Endothelial cell of umbilical vein (primary cell): ENCODE measurements at regions not wholly inside any gene's neighbourhood (a gene's known extent, or its start where the extent isn't known, plus 50 kb on each side); places are given as distances from the start of the nearest gene placed in this dataset.

ENCODE experiments used
- BruUV-seq: library from RNA; stranded (reverse); fragments of 400-500 nt; replicated peaks from 2 replicates; lab custom pipeline; 2021; lab: Mats Ljungman, UMichigan
- CTCF ChIA-PET: fragments of 300-600, 350-600 bp; sonication (Branson Sonifier 250); formaldehyde crosslinking; loops from one replicate; lab custom pipeline; 2021; ENCODE audit warnings: antibody characterized with exemption, inconsistent platforms; lab: Charles Lee
- POLR2A ChIA-PET: fragments of 300-600, 350-600 bp; sonication (Branson Sonifier 250); formaldehyde crosslinking; loops from one replicate; lab custom pipeline; 2021; ENCODE audit warnings: antibody characterized with exemption, inconsistent platforms; lab: Charles Lee
- DNase-seq: peaks from one replicate; pipeline ENCODE4 v3.0.0-alpha.2; 2011; ENCODE audit warnings: low read depth, low spot score
- FAIRE-seq: peaks from 2 replicates; lab custom pipeline; 2011; peaks lifted over from hg19 to GRCh38; lab: Jason Lieb, UNC
- H2AFZ ChIP-seq: 2 replicates; pipeline ENCODE4 v1.6.0; 2012; ENCODE audit warnings: low read depth, low read length, control low read depth, inconsistent platforms
- H3K27ac ChIP-seq: 2 replicates; pipeline ENCODE4 v1.5.1; 2011; ENCODE audit warnings: low read depth, mild to moderate bottlenecking, control low read depth, low read length, moderate library complexity; ENCODE audit not compliant: insufficient read depth
- H3K27me3 ChIP-seq, 2 experiments: 2 replicates each; pipeline versions ENCODE4 v1.6.0 to v1.6.1; 2011; ENCODE audit warnings: low read length in 2 of 2, mixed read lengths in 1 of 2; ENCODE audit not compliant: control insufficient read depth in 2 of 2, insufficient read depth in 2 of 2
- H3K36me3 ChIP-seq, 2 experiments: 2 replicates in 1 of 2; 3 replicates in 1 of 2; pipeline ENCODE4 v1.5.1; 2011; ENCODE audit warnings: low read length in 2 of 2, mild to moderate bottlenecking in 1 of 2, moderate library complexity in 1 of 2; ENCODE audit not compliant: control insufficient read depth in 2 of 2, insufficient read depth in 2 of 2; ENCODE audit errors: extremely low read depth in 1 of 2
- H3K4me1 ChIP-seq: 3 replicates; pipeline ENCODE4 v1.5.1; 2011; ENCODE audit warnings: mild to moderate bottlenecking, low read length; ENCODE audit not compliant: control insufficient read depth, insufficient read depth; ENCODE audit errors: extremely low read depth
- H3K4me2 ChIP-seq: 2 replicates; pipeline ENCODE4 v1.6.1; 2011; ENCODE audit warnings: low read length, control low read depth, mixed read lengths; ENCODE audit not compliant: insufficient read depth
- H3K4me3 ChIP-seq, 3 experiments: fragments of 200-600 bp in 1 of 3; sonication (generic), shearing (Covaris generic) in 1 of 3; replicated peaks in 1 of 3; 2 replicates each; pipeline ENCODE4 v1.5.1; 2011 to 2016; ENCODE audit warnings: control low read depth in 3 of 3, low read length in 3 of 3, mild to moderate bottlenecking in 2 of 3, inconsistent platforms in 1 of 3, low read depth in 1 of 3, moderate library complexity in 1 of 3; ENCODE audit not compliant: insufficient read depth in 1 of 3
- H3K79me2 ChIP-seq: 2 replicates; pipeline ENCODE4 v1.6.0; 2012; ENCODE audit warnings: low read length, inconsistent platforms; ENCODE audit not compliant: control insufficient read depth, insufficient read depth
- H3K9ac ChIP-seq: replicated peaks from 2 replicates; pipeline ENCODE3; 2011; ENCODE audit warnings: low read length, control low read depth; ENCODE audit not compliant: insufficient read depth; ENCODE audit errors: extremely low read depth
- H3K9me1 ChIP-seq: replicated peaks from 3 replicates; pipeline ENCODE4 v1.6.0; 2011; ENCODE audit warnings: mild to moderate bottlenecking, low read length; ENCODE audit not compliant: control insufficient read depth, insufficient read depth; ENCODE audit errors: extremely low read depth
- H3K9me3 ChIP-seq: replicated peaks from 2 replicates; pipeline ENCODE4 v1.5.1; 2012; ENCODE audit warnings: low read length, inconsistent platforms; ENCODE audit not compliant: control insufficient read depth, insufficient read depth
- H4K20me1 ChIP-seq: replicated peaks from 2 replicates; pipeline ENCODE3; 2011; ENCODE audit warnings: mild to moderate bottlenecking, low read length; ENCODE audit not compliant: control insufficient read depth, insufficient read depth; ENCODE audit errors: extremely low read depth
- EZH2 ChIP-seq: IDR thresholded peaks from 2 replicates; pipeline ENCODE4 v1.6.1; 2012; ENCODE audit warnings: borderline replicate concordance, low read depth, mild to moderate bottlenecking, moderate library complexity, low read length, inconsistent platforms; ENCODE audit not compliant: severe bottlenecking
- FOS ChIP-seq: IDR thresholded peaks from 2 replicates; pipeline ENCODE4 v1.6.1; 2011; ENCODE audit warnings: mild to moderate bottlenecking, low read length, moderate library complexity, borderline replicate concordance; ENCODE audit not compliant: insufficient read depth
- GATA2 ChIP-seq: IDR thresholded peaks from 2 replicates; pipeline ENCODE4 v1.7.0; 2011; ENCODE audit warnings: low read depth, mild to moderate bottlenecking, moderate library complexity, mixed read lengths, low read length; ENCODE audit not compliant: insufficient read length, insufficient read depth
- JUN ChIP-seq: IDR thresholded peaks from 2 replicates; pipeline ENCODE4 v1.6.1; 2011; ENCODE audit warnings: borderline replicate concordance, low read depth; ENCODE audit not compliant: insufficient read length, insufficient read depth
- MYC ChIP-seq: IDR thresholded peaks from one replicate; pipeline ENCODE4 v1.6.1; 2011; ENCODE audit warnings: mild to moderate bottlenecking, low read depth, low read length
- POLR2A ChIP-seq: IDR thresholded peaks from 2 replicates; pipeline ENCODE4 v1.6.1; 2012; ENCODE audit warnings: low read depth, mild to moderate bottlenecking, control low read depth, low read length
- POLR2AphosphoS5 ChIP-seq: IDR thresholded peaks from 2 replicates; pipeline ENCODE4 v1.6.1; 2012; ENCODE audit warnings: low read depth, mild to moderate bottlenecking, control low read depth, low read length, moderate library complexity; ENCODE audit not compliant: insufficient read depth
- dilution Hi-C: fragments of 300-500 bp; cut with MboI; formaldehyde crosslinking; loops from one replicate; pipeline ENCODE4 v1.15.0; 2019; ENCODE audit warnings: low sequenced_read_pairs; ENCODE audit not compliant: extremely low pct_ligation_motif_present
- intact Hi-C: fragments of 100-400 bp; cut with micrococcal nuclease; formaldehyde crosslinking; loops from one replicate; pipeline ENCODE4 v1.10.0; 2022
- TF ChIP-seq, protein P1 (sequence below): IDR thresholded peaks from 2 replicates; pipeline ENCODE4 v1.6.1; 2011; ENCODE audit not compliant: insufficient read depth, insufficient read length
- TF ChIP-seq, protein P2 (sequence below), 2 donors: IDR thresholded peaks; 1 replicate in 1 of 2; 2 replicates in 1 of 2; pipeline ENCODE4 v1.5.1; 2011; ENCODE audit warnings: low read length in 2 of 2, mild to moderate bottlenecking in 2 of 2, moderate library complexity in 2 of 2, control low read depth in 1 of 2, inconsistent platforms in 1 of 2, low read depth in 1 of 2; ENCODE audit not compliant: insufficient read depth in 1 of 2; ENCODE audit errors: extremely low read depth in 1 of 2

DNA sequence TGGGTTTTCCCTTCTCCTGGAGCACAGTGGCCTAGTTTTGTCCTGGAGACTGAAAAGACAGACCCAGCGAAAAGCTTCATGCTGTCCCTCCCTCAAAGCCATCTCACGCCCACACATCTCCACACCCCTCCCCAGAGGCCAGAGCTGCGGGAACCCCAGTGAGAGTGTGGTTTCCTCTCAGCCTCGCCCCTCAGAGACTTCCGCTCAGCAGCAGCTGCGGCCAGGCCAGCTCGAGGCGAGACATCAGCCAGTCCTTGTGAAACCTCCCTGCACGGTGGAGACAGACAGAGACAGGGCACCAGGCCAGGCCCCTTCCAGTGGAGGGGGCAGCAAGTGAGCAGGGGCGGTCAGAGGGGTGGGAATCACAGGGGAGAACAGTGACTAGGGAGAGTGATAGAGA, 77.0 kb upstream of the TNRC6C start:
- CTCF ChIA-PET = no interaction called here
- H3K9me3 ChIP-seq = no peaks in the 10 kb centered on the region
- POLR2A ChIA-PET = no interaction called here
- H2AFZ ChIP-seq = no peak overlapping the region
- no peak overlapping the region for H3K9ac ChIP-seq
- TF ChIP-seq, protein P1, sequence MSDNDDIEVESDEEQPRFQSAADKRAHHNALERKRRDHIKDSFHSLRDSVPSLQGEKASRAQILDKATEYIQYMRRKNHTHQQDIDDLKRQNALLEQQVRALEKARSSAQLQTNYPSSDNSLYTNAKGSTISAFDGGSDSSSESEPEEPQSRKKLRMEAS = no peak
- no peak for TF ChIP-seq EZH2
- TF ChIP-seq POLR2A = no peak
- TF ChIP-seq JUN = no peak
- no peak for TF ChIP-seq FOS
- no peak for TF ChIP-seq POLR2AphosphoS5
- TF ChIP-seq, protein P2, sequence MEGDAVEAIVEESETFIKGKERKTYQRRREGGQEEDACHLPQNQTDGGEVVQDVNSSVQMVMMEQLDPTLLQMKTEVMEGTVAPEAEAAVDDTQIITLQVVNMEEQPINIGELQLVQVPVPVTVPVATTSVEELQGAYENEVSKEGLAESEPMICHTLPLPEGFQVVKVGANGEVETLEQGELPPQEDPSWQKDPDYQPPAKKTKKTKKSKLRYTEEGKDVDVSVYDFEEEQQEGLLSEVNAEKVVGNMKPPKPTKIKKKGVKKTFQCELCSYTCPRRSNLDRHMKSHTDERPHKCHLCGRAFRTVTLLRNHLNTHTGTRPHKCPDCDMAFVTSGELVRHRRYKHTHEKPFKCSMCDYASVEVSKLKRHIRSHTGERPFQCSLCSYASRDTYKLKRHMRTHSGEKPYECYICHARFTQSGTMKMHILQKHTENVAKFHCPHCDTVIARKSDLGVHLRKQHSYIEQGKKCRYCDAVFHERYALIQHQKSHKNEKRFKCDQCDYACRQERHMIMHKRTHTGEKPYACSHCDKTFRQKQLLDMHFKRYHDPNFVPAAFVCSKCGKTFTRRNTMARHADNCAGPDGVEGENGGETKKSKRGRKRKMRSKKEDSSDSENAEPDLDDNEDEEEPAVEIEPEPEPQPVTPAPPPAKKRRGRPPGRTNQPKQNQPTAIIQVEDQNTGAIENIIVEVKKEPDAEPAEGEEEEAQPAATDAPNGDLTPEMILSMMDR (IDR thresholded peaks at IDR 0.05; ENCODE audit: extremely low read depth in 1 of 2, insufficient read depth in 1 of 2, low read depth in 1 of 2, low read length in 2 of 2) = no peak
- no peak for TF ChIP-seq GATA2
- TF ChIP-seq MYC = no peak
- FAIRE-seq (no peak), DNase-seq (no peak)
- H3K4me3 ChIP-seq = no peak overlapping the region
- no peaks in the 10 kb centered on the region for H3K36me3 ChIP-seq
- no TSS peak for BruUV-seq
- H3K4me2 ChIP-seq = no peak overlapping the region
- H3K4me1 ChIP-seq = no peaks in the 10 kb centered on the region
- H3K27ac ChIP-seq = no peak overlapping the region
- no peaks in the 10 kb centered on the region for H3K79me2 ChIP-seq
- H3K27me3 ChIP-seq = peaks cover under 1 to 7% of the 10 kb centered on the region in 2 experiments
- H4K20me1 ChIP-seq = no peaks in the 10 kb centered on the region
- intact Hi-C loops (no loop called here), dilution Hi-C loops (no loop called here)
- no peaks in the 10 kb centered on the region for H3K9me1 ChIP-seq
